Omental fat pad (tissue), 3 donors: ENCODE measurements at regions not wholly inside any gene's neighbourhood (a gene's known extent, or its start where the extent isn't known, plus 50 kb on each side); places are given as distances from the start of the nearest gene placed in this dataset.

ENCODE experiments used
- ATAC-seq: fragments of 150-250 bp; one replicate; pipeline ENCODE4 v1.9.1; 2016; ENCODE audit warnings: mild to moderate bottlenecking, moderate library complexity; ENCODE audit not compliant: low FRiP score
- DNase-seq: peaks from one replicate; pipeline ENCODE4 v3.0.0-alpha.2; 2019; ENCODE audit warnings: low spot score
- TF ChIP-seq, protein P1 (sequence below), 3 donors: fragments of 450-650 bp; IDR thresholded peaks; one replicate each; pipeline ENCODE4 v1.5.1; 2016 to 2017; ENCODE audit warnings: antibody characterized with exemption in 3 of 3, mild to moderate bottlenecking in 3 of 3, moderate library complexity in 2 of 3

DNA sequence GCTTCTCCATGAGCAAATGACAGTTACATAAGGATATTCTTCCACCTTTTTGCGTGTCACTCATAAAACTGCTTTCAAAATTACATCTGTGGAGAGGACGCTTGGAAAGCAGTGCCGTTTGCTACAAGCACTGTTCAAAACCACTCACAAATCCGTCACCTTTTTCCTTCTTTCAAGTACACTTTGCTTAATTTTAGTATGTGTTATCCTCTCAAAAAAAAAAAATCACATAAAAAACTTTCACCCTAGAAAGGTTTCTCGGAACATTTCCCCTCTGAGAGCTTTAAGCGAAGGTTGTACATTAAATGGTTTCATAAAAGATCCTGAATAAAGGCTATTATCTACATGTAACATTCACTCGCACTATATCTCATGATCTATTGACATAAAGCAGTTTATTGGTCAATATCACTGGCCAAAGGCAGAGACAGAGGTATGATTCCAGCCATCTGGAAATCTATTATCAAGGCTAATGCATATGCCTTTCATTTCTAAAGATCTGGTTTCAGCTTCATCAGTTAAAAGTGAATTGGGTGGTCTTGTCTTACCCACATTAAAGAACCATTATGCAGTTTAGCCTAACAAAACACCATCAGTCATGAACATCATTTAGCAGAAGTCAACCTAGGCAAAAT is 163.6 kb downstream of the ENC1 start:
- no peak for DNase-seq
- TF ChIP-seq, protein P1, sequence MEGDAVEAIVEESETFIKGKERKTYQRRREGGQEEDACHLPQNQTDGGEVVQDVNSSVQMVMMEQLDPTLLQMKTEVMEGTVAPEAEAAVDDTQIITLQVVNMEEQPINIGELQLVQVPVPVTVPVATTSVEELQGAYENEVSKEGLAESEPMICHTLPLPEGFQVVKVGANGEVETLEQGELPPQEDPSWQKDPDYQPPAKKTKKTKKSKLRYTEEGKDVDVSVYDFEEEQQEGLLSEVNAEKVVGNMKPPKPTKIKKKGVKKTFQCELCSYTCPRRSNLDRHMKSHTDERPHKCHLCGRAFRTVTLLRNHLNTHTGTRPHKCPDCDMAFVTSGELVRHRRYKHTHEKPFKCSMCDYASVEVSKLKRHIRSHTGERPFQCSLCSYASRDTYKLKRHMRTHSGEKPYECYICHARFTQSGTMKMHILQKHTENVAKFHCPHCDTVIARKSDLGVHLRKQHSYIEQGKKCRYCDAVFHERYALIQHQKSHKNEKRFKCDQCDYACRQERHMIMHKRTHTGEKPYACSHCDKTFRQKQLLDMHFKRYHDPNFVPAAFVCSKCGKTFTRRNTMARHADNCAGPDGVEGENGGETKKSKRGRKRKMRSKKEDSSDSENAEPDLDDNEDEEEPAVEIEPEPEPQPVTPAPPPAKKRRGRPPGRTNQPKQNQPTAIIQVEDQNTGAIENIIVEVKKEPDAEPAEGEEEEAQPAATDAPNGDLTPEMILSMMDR (IDR thresholded peaks at IDR 0.05), result no peak
- no peak for ATAC-seq

GRCh38 chr5:74476046-74476818 is 164.3 kb downstream of the ENC1 start:
- no peak for ATAC-seq
- TF ChIP-seq, protein P1 (IDR thresholded peaks at IDR 0.05), result no peak
- no peak for DNase-seq

DNA sequence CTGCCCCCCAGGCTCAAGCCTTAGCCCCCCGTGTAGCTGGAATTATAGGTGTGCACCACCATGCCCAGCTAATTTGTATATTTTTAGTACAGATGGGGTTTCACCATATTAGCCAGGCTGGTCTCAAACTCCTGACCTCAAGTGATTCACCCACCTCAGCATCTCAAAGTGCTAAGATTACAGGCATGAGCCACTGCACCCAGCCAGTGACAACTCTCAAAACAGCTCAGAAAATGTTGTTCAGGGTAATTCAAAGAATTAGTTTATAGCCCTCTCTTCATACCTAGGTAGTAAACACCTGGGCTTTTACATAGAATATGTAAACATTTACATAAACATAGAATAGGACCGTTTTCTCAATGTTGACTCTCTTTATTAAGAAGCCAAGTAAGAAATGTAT is 168.7 kb downstream of the ENC1 start:
- TF ChIP-seq, protein P1 (IDR thresholded peaks at IDR 0.05), result no peak
- no peak for ATAC-seq
- DNase-seq, result no peak

DNA sequence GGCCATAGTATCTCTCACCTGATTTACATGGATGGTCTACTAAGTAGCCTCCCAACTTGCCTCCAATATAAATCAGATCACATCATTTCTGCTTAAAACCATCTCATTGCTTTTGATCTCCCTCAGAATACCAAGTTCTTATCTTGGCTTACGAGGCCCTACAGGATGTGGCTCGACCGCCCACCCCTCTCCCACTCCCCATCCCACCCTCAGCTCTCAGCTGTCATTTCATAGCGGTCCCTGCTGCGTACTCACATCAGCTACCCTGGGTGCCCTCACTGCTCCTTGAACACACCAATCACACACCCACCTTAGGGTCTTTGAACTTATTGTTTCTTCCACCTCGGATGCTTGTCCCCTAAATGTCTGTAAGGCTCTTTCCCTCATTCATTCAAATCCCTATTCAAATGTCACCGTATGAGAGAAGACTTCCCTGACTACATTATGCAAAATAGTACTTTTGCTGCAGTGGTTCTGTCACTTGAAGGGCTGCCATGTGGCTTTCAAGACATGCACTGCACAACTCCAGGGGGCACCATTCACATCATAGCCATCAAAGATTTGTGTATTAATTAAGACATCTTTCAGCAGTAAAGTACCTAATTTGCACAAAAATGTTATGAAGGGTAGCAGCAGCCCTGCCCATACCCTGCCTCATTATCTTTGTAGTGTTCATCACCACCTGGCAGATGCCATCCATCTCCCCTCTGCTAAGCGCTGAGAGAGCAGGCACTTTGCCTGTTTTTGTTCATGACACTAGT is 171.1 kb downstream of the ENC1 start:
- TF ChIP-seq, protein P1 (IDR thresholded peaks at IDR 0.05), result no peak
- ATAC-seq, result no peak
- DNase-seq, result no peak

DNA sequence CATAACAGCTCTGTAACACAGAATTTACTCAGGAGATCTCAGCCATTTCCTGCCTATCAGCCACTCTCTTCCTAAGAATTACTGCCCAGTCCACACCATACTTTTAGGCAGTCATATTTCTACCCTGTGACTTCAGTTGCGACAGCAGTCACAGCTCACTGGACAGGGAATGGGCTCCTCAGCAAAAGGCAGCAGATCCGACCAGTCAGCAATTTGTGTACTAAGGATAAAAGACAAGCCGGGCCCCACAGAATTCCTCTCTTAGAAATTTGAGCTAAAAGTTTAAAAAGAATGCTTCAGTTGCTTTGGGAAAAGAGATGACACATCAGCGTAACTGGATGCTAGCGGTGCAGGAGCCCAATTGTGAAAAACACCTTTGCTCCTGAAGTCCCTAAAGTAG is 172.1 kb downstream of the ENC1 start:
- TF ChIP-seq, protein P1 (IDR thresholded peaks at IDR 0.05), result no peak
- DNase-seq (no peak), ATAC-seq (no peak)

DNA sequence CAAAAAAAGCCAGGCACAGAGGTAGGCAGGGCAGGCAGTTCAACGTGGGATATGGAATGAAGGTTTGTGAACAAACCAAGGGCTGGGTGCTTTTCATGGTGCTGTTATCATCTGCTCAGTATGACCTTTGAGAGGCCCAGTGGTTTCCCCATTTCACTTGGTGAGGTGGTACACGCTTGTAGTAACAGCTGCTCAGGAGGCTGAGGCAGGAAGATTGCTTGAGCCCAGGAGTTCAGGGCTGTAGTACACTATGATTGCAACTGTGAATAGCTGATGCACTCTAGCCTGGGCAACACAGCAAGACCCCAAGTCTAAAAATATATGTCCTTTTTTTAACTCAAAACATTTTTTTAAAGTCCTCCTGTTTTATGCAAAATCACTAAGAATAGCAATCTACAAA is 174.8 kb downstream of the ENC1 start:
- ATAC-seq (no peak), DNase-seq (no peak)
- TF ChIP-seq, protein P1 (IDR thresholded peaks at IDR 0.05), result no peak
